ENCODE measurements at regions not wholly inside any gene's neighbourhood (a gene's known extent, or its start where the extent isn't known, plus 50 kb on each side); places are given as distances from the start of the nearest gene placed in this dataset.

- Histone ChIP-seq H3K9me1 (replicated peaks; ENCODE audit: control insufficient read depth, extremely low read depth, insufficient read depth, low read length) (no peaks in the 10 kb centered on the region), H3K36me3 (ENCODE audit: control insufficient read depth in 2 of 2, extremely low read depth in 1 of 2, insufficient read depth in 2 of 2, low read length in 2 of 2) (no peaks in the 10 kb centered on the region), H3K4me3 (replicated peaks in 1 of 3; ENCODE audit: insufficient read depth in 1 of 3, low read depth in 1 of 3, low read length in 3 of 3) (no peak overlapping the region), H3K27me3 (ENCODE audit: control insufficient read depth in 2 of 2, insufficient read depth in 2 of 2, low read length in 2 of 2) (no peaks in the 10 kb centered on the region), H2AFZ (ENCODE audit: low read depth, low read length) (no peak overlapping the region), H3K79me2 (ENCODE audit: control insufficient read depth, insufficient read depth, low read length) (no peaks in the 10 kb centered on the region), H4K20me1 (replicated peaks; ENCODE audit: control insufficient read depth, extremely low read depth, insufficient read depth, low read length) (no peaks in the 10 kb centered on the region), H3K4me2 (ENCODE audit: insufficient read depth, low read length) (no peak overlapping the region), H3K27ac (ENCODE audit: insufficient read depth, low read depth, low read length) (no peak overlapping the region), H3K4me1 (ENCODE audit: control insufficient read depth, extremely low read depth, insufficient read depth, low read length) (no peaks in the 10 kb centered on the region), H3K9me3 (replicated peaks; ENCODE audit: control insufficient read depth, insufficient read depth, low read length) (peaks cover 3% of the 10 kb centered on the region), H3K9ac (replicated peaks; ENCODE audit: extremely low read depth, insufficient read depth, low read length) (no peak overlapping the region)
- TF ChIP-seq POLR2A (IDR thresholded peaks at IDR 0.05; ENCODE audit: low read depth, low read length) (no peak), MYC (IDR thresholded peaks at IDR 0.05; ENCODE audit: low read depth, low read length) (no peak), GATA2 (IDR thresholded peaks at IDR 0.05; ENCODE audit: insufficient read depth, insufficient read length, low read depth, low read length) (no peak), POLR2AphosphoS5 (IDR thresholded peaks at IDR 0.05; ENCODE audit: insufficient read depth, low read depth, low read length) (no peak), FOS (IDR thresholded peaks at IDR 0.05; ENCODE audit: borderline replicate concordance, insufficient read depth, low read length) (no peak), EZH2 (IDR thresholded peaks at IDR 0.05; ENCODE audit: borderline replicate concordance, low read depth, low read length, severe bottlenecking) (no peak), JUN (IDR thresholded peaks at IDR 0.05; ENCODE audit: borderline replicate concordance, insufficient read depth, insufficient read length, low read depth) (no peak)
- TF ChIP-seq, protein P1, sequence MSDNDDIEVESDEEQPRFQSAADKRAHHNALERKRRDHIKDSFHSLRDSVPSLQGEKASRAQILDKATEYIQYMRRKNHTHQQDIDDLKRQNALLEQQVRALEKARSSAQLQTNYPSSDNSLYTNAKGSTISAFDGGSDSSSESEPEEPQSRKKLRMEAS (IDR thresholded peaks at IDR 0.05; ENCODE audit: insufficient read depth, insufficient read length): no peak
- TF ChIP-seq, protein P2, sequence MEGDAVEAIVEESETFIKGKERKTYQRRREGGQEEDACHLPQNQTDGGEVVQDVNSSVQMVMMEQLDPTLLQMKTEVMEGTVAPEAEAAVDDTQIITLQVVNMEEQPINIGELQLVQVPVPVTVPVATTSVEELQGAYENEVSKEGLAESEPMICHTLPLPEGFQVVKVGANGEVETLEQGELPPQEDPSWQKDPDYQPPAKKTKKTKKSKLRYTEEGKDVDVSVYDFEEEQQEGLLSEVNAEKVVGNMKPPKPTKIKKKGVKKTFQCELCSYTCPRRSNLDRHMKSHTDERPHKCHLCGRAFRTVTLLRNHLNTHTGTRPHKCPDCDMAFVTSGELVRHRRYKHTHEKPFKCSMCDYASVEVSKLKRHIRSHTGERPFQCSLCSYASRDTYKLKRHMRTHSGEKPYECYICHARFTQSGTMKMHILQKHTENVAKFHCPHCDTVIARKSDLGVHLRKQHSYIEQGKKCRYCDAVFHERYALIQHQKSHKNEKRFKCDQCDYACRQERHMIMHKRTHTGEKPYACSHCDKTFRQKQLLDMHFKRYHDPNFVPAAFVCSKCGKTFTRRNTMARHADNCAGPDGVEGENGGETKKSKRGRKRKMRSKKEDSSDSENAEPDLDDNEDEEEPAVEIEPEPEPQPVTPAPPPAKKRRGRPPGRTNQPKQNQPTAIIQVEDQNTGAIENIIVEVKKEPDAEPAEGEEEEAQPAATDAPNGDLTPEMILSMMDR (IDR thresholded peaks at IDR 0.05; ENCODE audit: extremely low read depth in 1 of 2, insufficient read depth in 1 of 2, low read depth in 1 of 2, low read length in 2 of 2): no peak
- intact Hi-C loops (cut with micrococcal nuclease) (no loop called here), dilution Hi-C loops (cut with MboI; ENCODE audit: extremely low pct_ligation_motif_present, low sequenced_read_pairs) (no loop called here)
- FAIRE-seq: no peak
- ChIA-PET POLR2A (no interaction called here), CTCF (no interaction called here)
- no TSS peak for BruUV-seq (replicated peaks)
- no peak for DNase-seq (ENCODE audit: low read depth, low spot score)
These were observed 265.4 kb upstream of the PRMT6 start for GRCh38 chr1:106791041-106791440.

All from endothelial cell of umbilical vein (primary cell).